ENCODE measurements at regions not wholly inside any gene's neighbourhood (a gene's known extent, or its start where the extent isn't known, plus 50 kb on each side); places are given as distances from the start of the nearest gene placed in this dataset.

- no TSS peak for BruUV-seq (replicated peaks)
- Histone ChIP-seq H3K36me3 (ENCODE audit: insufficient read depth, low read length, poor library complexity, severe bottlenecking) (no peaks in the 10 kb centered on the region), H3K4me3 (ENCODE audit: low read depth, low read length, poor library complexity, severe bottlenecking) (no peak overlapping the region), H3K27me3 (replicated peaks; ENCODE audit: insufficient read depth, low read depth, low read length, poor library complexity) (no peaks in the 10 kb centered on the region), H3K4me1 (ENCODE audit: insufficient read depth, low read length, poor library complexity, severe bottlenecking) (no peaks in the 10 kb centered on the region), H3K27ac (ENCODE audit: low read depth, low read length, poor library complexity, severe bottlenecking) (no peak overlapping the region), H3K9me3 (ENCODE audit: low read depth, low read length, poor library complexity, severe bottlenecking) (no peaks in the 10 kb centered on the region)
- DNase-seq (ENCODE audit: low spot score) = no peak
- ChIA-PET CTCF (no interaction called here), POLR2A (ENCODE audit: low non-redundant PET) (no interaction called here)
- no peak for TF ChIP-seq EZH2 (IDR thresholded peaks at IDR 0.05; ENCODE audit: borderline replicate concordance, low read depth, low read length, poor library complexity, severe bottlenecking)
- TF ChIP-seq, protein P1, sequence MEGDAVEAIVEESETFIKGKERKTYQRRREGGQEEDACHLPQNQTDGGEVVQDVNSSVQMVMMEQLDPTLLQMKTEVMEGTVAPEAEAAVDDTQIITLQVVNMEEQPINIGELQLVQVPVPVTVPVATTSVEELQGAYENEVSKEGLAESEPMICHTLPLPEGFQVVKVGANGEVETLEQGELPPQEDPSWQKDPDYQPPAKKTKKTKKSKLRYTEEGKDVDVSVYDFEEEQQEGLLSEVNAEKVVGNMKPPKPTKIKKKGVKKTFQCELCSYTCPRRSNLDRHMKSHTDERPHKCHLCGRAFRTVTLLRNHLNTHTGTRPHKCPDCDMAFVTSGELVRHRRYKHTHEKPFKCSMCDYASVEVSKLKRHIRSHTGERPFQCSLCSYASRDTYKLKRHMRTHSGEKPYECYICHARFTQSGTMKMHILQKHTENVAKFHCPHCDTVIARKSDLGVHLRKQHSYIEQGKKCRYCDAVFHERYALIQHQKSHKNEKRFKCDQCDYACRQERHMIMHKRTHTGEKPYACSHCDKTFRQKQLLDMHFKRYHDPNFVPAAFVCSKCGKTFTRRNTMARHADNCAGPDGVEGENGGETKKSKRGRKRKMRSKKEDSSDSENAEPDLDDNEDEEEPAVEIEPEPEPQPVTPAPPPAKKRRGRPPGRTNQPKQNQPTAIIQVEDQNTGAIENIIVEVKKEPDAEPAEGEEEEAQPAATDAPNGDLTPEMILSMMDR (conservative IDR thresholded peaks at IDR 0.05; ENCODE audit: low read depth, low read length) = no peak
- intact Hi-C loops (cut with micrococcal nuclease; ENCODE audit: unreplicated experiment) = no loop called here
These were observed 249.8 kb downstream of the CYP26B1 start for GRCh38 chr2:71897836-71898235.

DNA sequence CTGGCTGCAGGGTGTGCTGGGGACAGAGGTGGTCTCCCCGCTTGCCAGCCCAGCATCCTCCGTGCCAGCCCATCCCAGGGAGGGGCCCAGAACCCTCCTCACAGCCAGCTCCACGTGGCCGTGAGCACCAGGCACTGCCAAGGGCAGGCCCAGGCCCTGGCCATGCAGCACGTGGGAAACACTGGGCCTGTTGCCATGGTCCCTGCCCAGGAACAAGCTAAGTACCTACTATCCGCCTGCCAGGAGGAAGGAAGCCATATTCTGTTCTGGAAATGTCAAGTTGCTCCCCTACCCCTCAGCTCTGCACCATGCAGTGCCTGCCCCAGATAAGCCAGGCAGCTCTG lies 250.6 kb downstream of the CYP26B1 start:
- Histone ChIP-seq H3K4me3 (ENCODE audit: low read depth, low read length, poor library complexity, severe bottlenecking) (no peak overlapping the region), H3K27me3 (replicated peaks; ENCODE audit: insufficient read depth, low read depth, low read length, poor library complexity) (no peaks in the 10 kb centered on the region), H3K27ac (ENCODE audit: low read depth, low read length, poor library complexity, severe bottlenecking) (no peak overlapping the region), H3K4me1 (ENCODE audit: insufficient read depth, low read length, poor library complexity, severe bottlenecking) (no peaks in the 10 kb centered on the region), H3K36me3 (ENCODE audit: insufficient read depth, low read length, poor library complexity, severe bottlenecking) (no peaks in the 10 kb centered on the region), H3K9me3 (ENCODE audit: low read depth, low read length, poor library complexity, severe bottlenecking) (no peaks in the 10 kb centered on the region)
- CTCF ChIA-PET = no interaction called here
- TF ChIP-seq, protein P1 (conservative IDR thresholded peaks at IDR 0.05; ENCODE audit: low read depth, low read length) = no peak
- no peak for TF ChIP-seq EZH2 (IDR thresholded peaks at IDR 0.05; ENCODE audit: borderline replicate concordance, low read depth, low read length, poor library complexity, severe bottlenecking)
- no peak for DNase-seq (ENCODE audit: low spot score)
- intact Hi-C loops (cut with micrococcal nuclease; ENCODE audit: unreplicated experiment) = no loop called here
- BruUV-seq (replicated peaks) = no TSS peak
- POLR2A ChIA-PET (ENCODE audit: low non-redundant PET) = no interaction called here

DNA sequence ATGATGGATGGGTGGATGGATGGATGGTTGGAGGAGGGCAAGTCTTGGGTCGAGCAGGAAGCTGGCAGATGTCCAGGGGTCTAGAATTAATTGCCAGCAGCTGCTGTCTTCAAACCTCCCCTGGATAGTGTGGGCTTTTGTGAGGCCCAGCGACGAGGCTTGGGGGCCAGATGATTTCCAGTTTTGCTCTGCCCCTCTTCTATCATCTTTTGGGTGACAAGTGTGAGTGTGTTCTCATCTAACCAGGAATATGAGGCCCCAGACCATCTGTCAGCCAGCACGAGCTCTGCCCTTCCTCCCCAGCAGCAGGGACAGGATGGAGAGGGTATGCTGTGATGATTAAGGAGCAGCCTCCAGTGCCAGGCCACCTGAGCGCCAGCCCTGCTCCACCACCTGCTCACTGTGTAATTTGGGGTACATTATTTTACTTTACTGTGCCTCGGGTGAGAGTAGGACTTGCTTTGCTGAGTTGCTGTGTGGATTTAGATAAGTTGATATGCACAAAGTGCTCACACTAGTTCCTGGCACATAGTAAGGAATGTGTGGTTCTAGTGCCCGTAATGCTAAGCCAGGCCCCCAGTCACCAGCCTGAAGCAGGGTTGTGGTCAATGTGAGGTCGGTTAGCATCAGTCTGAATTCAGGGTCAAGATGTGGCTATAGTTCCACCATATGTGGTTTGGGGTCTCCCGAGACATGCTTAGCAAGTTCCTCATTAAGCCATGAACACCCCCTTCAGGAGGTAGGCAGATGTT lies 251.1 kb downstream of the CYP26B1 start:
- H3K27me3 ChIP-seq (replicated peaks; ENCODE audit: insufficient read depth, low read depth, low read length, poor library complexity) = no peaks in the 10 kb centered on the region
- H3K27ac ChIP-seq (ENCODE audit: low read depth, low read length, poor library complexity, severe bottlenecking) = no peak overlapping the region
- no peak for DNase-seq (ENCODE audit: low spot score)
- no peaks in the 10 kb centered on the region for H3K36me3 ChIP-seq (ENCODE audit: insufficient read depth, low read length, poor library complexity, severe bottlenecking)
- intact Hi-C loops (cut with micrococcal nuclease; ENCODE audit: unreplicated experiment) = no loop called here
- ChIA-PET POLR2A (ENCODE audit: low non-redundant PET) (no interaction called here), CTCF (no interaction called here)
- no peak overlapping the region for H3K4me3 ChIP-seq (ENCODE audit: low read depth, low read length, poor library complexity, severe bottlenecking)
- H3K4me1 ChIP-seq (ENCODE audit: insufficient read depth, low read length, poor library complexity, severe bottlenecking) = no peaks in the 10 kb centered on the region
- no TSS peak for BruUV-seq (replicated peaks)
- TF ChIP-seq EZH2 (IDR thresholded peaks at IDR 0.05; ENCODE audit: borderline replicate concordance, low read depth, low read length, poor library complexity, severe bottlenecking) = no peak
- TF ChIP-seq, protein P1 (conservative IDR thresholded peaks at IDR 0.05; ENCODE audit: low read depth, low read length) = no peak
- no peaks in the 10 kb centered on the region for H3K9me3 ChIP-seq (ENCODE audit: low read depth, low read length, poor library complexity, severe bottlenecking)

All from A673 (cell line).